GM21360 (cell line): ENCODE measurements at regions not wholly inside any gene's neighbourhood (a gene's known extent, or its start where the extent isn't known, plus 50 kb on each side); places are given as distances from the start of the nearest gene placed in this dataset.
"Not testable (repeated sequence)": the region's sequence is repeated elsewhere in the genome, so short reads cannot be mapped to it uniquely, and the experiment has no call there.

Source experiments
- ATAC-seq: cut with Tn5 transposase; IDR thresholded peaks from one replicate; pipeline ENCODE4 v1.9.1; 2021; ENCODE audit warnings: mild to moderate bottlenecking, moderate library complexity; ENCODE audit not compliant: unreplicated experiment

DNA sequence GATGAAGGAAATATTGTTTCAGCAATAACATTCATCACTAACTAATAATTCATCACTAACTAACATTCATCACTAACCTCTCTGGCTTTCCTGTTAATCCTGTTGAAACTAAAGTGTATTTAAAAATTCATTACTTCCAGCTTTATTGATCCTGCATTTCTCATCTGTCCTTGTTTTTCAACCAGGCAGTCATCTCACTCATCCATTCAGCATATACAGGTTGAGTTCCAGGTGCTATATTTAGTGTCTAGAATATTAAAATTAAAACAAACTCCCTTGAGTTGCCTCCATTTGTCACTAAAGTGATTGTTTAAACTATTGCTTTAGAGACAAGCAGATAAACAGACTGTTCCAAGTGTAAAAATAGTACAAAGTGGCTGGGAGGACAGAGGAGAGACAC lies 58.1 kb downstream of the ATXN7L3B start:
- no peak for ATAC-seq

GRCh38 chr12:74598819-74599218 lies 61.2 kb downstream of the ATXN7L3B start:
- no peak for ATAC-seq

DNA sequence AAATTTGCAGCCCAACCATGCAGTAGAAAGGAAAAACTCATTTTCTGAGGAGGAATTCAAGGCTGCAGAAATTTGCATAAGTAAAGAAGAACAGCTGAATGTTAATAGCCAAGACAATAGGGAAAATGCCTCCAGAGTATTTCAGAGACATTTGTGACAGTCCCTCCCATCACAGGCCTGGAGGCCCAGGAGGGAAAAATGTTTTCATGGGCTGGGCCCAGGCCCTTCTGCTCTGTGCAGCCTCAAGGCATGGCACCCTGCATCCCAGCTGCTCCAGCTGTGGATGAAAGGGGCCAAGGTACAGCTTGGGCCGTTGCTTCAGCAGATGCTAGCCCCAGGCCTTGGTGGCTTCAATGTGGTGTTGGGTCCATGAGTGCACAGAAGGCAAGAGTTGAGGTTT lies 62.3 kb downstream of the ATXN7L3B start:
- ATAC-seq: no peak

- ATAC-seq: not testable (repeated sequence)
Measured at GRCh38 chr12:74600817-74601216, 63.2 kb downstream of the ATXN7L3B start.

- no peak for ATAC-seq
Measured at GRCh38 chr12:74602881-74603672, 65.4 kb downstream of the ATXN7L3B start.

DNA sequence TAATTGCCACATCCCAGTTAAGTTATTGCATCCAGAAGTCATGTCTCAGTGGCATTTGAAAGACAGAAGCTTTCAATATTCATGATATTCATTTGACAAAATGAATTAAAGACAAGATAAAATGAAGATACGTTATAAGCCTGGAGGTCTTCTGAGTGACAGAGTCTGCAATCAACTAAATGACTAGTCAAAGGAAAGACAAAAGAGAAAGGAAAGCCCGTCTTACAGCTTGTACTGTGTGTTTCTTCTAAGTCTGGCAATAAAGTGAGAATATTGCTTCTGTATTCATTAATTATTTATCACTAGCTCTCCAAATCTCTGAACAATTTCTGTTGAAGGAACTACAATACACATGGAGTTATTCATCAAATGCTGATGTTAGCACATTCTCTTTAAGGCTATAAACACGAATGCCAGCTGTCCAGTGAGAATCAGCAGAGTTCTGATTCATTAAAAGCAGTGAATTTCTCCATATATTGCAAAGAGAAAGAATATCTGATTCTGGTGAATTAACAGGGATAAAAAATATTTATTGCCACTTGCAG lies 70.7 kb downstream of the ATXN7L3B start:
- ATAC-seq: no peak

- ATAC-seq: no peak
Measured at GRCh38 chr12:74610711-74611110, 73.1 kb downstream of the ATXN7L3B start.

DNA sequence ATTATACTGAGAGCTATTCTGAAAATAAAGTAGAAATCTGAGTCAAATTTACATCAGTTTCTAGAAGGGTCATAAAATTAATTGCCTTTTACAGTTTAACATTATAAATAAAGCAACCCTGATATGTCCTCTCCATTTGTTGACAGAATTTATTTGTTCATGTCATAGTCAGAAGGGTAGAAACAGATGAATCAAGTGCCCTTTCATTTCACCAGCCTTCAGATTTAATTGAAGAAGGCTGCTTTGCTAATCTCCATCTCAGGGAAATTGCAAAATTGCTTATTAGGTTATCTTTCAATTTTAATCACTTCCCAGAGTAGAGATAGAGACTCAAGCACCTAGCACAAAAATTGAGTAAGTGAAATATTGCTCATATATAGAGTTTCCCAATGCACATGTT lies 76.8 kb downstream of the ATXN7L3B start:
- no peak for ATAC-seq

- no peak for ATAC-seq
Measured at GRCh38 chr12:74619084-74619483, 81.4 kb downstream of the ATXN7L3B start.

GRCh38 chr12:74619884-74620283 lies 82.2 kb downstream of the ATXN7L3B start:
- no peak for ATAC-seq

GRCh38 chr12:74620921-74621320 lies 83.3 kb downstream of the ATXN7L3B start:
- no peak for ATAC-seq

GRCh38 chr12:74624201-74624600 lies 86.6 kb downstream of the ATXN7L3B start:
- ATAC-seq: no peak

DNA sequence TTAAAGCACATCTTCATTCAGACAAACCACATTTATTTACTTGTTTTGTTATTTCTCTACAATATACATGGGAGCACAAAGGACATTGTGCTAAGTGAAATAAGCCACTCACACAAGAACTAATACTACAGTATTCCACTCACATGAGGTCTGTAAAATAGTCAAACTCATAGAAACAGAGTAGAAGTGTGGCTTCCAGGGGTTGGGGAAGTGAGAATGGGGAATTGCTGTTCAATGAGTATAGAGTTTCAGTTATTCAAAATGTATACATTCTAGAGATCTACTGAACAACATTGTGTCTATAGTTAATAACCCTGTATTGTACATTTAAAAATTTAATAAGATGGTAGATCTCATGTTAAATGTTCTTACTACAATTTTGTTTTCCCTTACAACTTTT lies 88.8 kb downstream of the ATXN7L3B start:
- peak; percentile 89 for ATAC-seq

GRCh38 chr12:74641262-74641661 lies 103.6 kb downstream of the ATXN7L3B start:
- ATAC-seq: no peak

DNA sequence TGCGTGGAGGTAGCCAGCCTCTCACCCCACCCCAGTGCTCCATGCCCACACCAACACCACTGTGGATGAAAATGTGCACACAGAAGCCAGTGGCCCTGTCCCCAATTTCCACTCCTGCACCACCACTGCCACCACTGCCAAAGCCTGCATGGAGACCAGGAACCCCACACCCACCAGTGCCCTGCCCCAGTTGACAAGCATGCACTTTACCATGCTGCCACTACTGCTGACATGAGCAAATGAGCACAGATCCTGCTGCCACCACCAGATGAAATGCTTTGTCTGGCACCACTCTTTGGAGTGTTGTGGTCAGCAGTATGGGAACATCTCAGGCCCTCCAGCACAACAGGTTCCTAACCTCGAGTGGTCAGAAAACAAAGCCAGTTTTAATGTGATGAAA lies 104.1 kb downstream of the ATXN7L3B start:
- no peak for ATAC-seq

DNA sequence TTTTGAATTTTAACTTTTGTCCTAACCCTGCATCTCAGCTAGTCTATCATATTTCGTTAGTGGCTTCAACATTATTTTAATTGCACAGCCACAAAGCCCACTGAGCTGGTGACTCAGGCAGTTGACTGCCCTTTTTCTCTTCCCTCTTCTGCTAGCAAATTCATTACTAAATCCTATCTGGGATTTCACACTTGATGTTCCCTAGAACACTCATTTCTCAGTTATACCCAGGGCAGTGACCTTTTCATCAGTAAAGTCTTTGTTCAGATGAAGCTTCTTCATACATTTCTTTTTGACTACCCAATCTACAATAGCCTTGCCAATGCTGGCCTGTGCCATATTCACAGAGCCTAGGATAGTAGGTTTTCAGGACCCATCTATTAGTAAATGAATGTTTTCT lies 107.0 kb downstream of the ATXN7L3B start:
- no peak for ATAC-seq

GRCh38 chr12:74646831-74647230 lies 109.2 kb downstream of the ATXN7L3B start:
- ATAC-seq: no peak

DNA sequence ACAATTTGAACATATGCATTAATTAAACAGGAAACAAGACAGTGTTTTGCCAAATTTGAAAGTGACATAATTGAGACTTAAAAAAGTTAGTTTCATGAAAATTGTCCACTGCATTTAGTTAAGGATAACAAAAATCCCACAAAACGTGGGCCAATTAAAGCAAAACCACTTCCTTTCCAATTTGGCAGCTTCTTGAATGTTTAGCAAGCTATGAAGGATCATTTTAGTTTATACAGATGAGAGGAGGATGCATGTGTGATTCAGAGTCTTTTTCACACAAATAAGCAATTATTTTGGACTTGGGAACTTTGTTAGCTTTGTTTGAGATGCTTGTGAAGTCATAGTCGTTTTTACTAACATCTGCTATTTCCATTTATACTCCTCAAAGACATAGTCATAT lies 109.6 kb downstream of the ATXN7L3B start:
- ATAC-seq: no peak

- ATAC-seq: no peak
Measured at GRCh38 chr12:74656251-74656650, 118.6 kb downstream of the ATXN7L3B start.

- no peak for ATAC-seq
Measured at GRCh38 chr12:74660442-74660841, 122.8 kb downstream of the ATXN7L3B start.

- ATAC-seq: no peak
Measured at GRCh38 chr12:74663958-74664357, 126.3 kb downstream of the ATXN7L3B start.

DNA sequence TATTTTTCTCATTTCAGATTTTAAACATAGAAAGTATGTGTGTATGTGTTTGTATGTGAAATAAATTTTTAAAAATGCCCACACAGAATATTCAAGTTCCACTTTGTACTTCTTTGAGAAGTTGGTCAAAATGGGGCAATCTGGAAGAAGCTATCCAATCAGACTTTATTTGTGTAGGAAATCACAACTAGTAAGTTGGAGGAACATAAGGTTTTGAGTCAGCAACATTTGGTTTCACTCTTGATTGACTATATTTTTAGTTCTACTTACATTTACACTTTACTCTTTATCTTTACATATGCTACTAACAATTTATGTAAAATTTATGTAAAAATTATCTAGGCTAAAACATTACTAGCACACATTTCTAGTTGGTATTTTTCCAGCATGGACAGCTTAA lies 128.1 kb downstream of the ATXN7L3B start:
- ATAC-seq: no peak

DNA sequence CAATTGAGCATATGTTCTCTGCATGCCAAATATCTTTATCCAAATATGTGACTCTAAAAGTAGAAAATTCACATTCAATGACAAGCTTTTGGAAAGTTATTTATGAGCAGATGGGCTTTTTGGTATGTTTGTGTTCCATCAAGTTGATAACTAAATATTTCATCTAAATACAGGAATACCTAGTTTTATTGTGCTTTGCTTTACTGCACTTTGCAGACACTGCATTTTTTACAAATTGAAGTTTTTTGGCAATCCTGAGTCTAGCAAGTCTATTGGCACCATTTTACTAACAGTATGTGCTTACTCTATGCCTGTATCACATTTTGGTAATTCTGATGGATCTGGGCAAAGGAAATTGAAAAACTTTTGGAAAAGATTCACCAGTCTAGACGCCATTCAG lies 133.8 kb downstream of the ATXN7L3B start:
- ATAC-seq: no peak
